ENCODE measurements at regions not wholly inside any gene's neighbourhood (a gene's known extent, or its start where the extent isn't known, plus 50 kb on each side); places are given as distances from the start of the nearest gene placed in this dataset.

DNA sequence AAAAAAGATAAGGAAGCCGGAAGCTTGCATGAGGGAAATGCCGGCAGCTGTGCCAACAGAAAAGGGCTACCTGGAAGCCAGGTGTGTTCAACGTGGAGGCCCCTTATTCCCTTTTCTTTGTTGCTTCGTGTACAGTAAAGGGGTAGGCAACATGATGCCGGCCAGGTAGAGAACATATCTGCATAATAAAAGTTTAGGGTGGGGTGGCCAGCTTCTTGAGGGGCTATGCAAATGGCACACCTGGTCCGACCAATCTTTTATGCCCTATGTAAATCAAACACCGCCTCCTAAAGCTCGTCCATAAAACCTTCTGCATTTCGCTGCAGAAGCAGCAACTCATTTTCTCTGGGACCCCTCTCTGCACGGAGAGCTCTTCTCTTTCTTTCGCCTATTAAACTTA, 911.6 kb downstream of the KCNJ2 start (continued):
- TF ChIP-seq ZNF396 (CRISPR knock-in tag; IDR thresholded peaks at IDR 0.05; ENCODE audit: borderline replicate concordance) = no peak
- TF ChIP-seq, protein P1, sequence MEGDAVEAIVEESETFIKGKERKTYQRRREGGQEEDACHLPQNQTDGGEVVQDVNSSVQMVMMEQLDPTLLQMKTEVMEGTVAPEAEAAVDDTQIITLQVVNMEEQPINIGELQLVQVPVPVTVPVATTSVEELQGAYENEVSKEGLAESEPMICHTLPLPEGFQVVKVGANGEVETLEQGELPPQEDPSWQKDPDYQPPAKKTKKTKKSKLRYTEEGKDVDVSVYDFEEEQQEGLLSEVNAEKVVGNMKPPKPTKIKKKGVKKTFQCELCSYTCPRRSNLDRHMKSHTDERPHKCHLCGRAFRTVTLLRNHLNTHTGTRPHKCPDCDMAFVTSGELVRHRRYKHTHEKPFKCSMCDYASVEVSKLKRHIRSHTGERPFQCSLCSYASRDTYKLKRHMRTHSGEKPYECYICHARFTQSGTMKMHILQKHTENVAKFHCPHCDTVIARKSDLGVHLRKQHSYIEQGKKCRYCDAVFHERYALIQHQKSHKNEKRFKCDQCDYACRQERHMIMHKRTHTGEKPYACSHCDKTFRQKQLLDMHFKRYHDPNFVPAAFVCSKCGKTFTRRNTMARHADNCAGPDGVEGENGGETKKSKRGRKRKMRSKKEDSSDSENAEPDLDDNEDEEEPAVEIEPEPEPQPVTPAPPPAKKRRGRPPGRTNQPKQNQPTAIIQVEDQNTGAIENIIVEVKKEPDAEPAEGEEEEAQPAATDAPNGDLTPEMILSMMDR (IDR thresholded peaks at IDR 0.05) = no peak

DNA sequence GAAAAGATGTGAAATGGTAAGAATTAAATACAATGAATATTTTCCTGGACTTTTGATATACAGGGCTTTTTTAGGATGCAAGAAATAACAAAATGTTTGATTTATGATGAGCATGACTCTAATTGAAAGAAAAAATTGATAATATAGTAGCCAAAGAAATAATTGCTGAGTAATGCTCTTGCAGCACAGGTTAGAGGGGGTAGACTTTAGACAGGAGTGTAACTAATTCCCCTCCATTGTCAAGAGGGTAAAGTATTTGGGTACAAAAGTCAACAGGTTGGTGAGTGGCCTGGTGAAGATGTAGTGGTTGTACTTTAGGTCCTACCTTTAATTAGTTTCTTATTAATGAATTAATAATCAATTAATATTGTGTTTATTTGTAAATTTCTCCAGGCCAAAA, 912.3 kb downstream of the KCNJ2 start:
- H3K27me3 Mint-ChIP-seq (ENCODE audit: low read depth) = peaks cover 3% of the 10 kb centered on the region; the same call in 1 of the 2 replicates
- ChIA-PET CTCF (interaction anchor here (0.9 to 1.4 kb wide), 4 partner anchors 312 to 443 kb away, joined by 3 to 10 read pairs (median 4); no protein-coding TSS in a partner anchor), POLR2A (interaction anchor here (0.6 kb wide), 1 partner anchor 530 kb away, joined by 4 read pairs; no protein-coding TSS in a partner anchor)
- peaks cover 47% of the 10 kb centered on the region for H3K4me1 Mint-ChIP-seq
- TF ChIP-seq, protein P1 (IDR thresholded peaks at IDR 0.05) = no peak
- TF ChIP-seq NR2C2 (CRISPR knock-in tag; IDR thresholded peaks at IDR 0.05) (no peak), E2F4 (CRISPR knock-in tag; IDR thresholded peaks at IDR 0.05; ENCODE audit: borderline replicate concordance, low read depth) (no peak), NFE2L1 (CRISPR knock-in tag; IDR thresholded peaks at IDR 0.05) (no peak), FOXK1 (CRISPR knock-in tag; IDR thresholded peaks at IDR 0.05) (no peak)
- H3K27ac Mint-ChIP-seq = peak overlapping the region; percentile 73; the same call in 1 of the 2 replicates
- H3K4me3 Mint-ChIP-seq = peak overlapping the region; percentile 66
- DNase-seq (ENCODE audit: low spot score) (no peak), ATAC-seq (no peak)
- H3K36me3 Mint-ChIP-seq = no peaks in the 10 kb centered on the region
- no peaks in the 10 kb centered on the region for H3K9me3 Mint-ChIP-seq

DNA sequence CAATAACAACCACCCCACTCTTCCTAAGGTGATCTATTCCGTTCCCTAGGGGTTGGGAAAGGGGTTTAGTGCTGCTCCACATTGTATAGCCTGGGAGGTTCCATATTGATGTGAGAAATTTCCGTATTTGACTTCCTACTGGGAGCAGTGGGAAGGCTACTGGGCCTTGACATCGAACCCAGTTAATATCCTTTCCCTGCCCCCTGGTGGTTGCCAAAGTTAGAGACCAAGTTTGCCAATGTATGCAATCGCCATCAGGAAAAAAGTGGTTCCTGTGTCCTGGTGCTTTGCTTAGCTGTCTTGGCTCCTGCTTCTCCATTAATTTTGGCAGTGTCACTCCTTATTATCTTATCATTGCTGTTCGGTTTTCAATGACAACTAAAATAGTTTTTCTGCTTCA, 914.9 kb downstream of the KCNJ2 start:
- no peaks in the 10 kb centered on the region for H3K9me3 Mint-ChIP-seq
- ChIA-PET POLR2A (interaction anchor here (0.6 kb wide), 1 partner anchor 343 kb away, joined by 3 read pairs; no protein-coding TSS in a partner anchor), CTCF (interaction anchor here (0.6 to 2.3 kb wide), 9 partner anchors 137 to 1455 kb away, joined by 3 to 32 read pairs (median 5); partner anchors contain the start of gene SOX9)
- DNase-seq (ENCODE audit: low spot score) (peak; percentile 72), ATAC-seq (peak; percentile 55)
- no peak overlapping the region for H3K27ac Mint-ChIP-seq
- TF ChIP-seq, protein P1 (IDR thresholded peaks at IDR 0.05) = peak; percentile 53
- TF ChIP-seq ZNF416 (CRISPR knock-in tag; IDR thresholded peaks at IDR 0.05) = no peak
- H3K27me3 Mint-ChIP-seq (ENCODE audit: low read depth) = peaks cover 2% of the 10 kb centered on the region; the same call in 1 of the 2 replicates
- peaks cover 43% of the 10 kb centered on the region for H3K4me1 Mint-ChIP-seq
- H3K36me3 Mint-ChIP-seq = no peaks in the 10 kb centered on the region
- no peak overlapping the region for H3K4me3 Mint-ChIP-seq

DNA sequence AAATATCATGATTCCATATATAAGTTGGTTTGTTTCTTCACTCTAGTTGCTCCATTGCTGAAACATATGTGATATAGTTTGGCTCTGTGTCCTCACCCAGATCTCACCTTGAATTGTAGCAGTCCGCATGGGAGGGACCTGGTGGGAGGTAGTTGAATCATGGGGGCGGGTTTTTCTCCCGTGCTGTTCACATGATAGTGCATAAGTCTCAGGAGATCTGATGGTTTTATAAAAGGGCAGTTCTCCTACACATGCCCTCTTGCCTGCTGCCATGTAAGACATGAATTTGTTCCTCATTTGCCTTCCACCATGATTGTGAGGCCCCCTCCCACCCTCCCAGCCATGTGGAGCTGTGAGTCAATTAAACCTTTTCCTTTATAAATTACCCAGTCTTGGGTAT, 915.5 kb downstream of the KCNJ2 start:
- ATAC-seq (no peak), DNase-seq (ENCODE audit: low spot score) (no peak)
- Mint-ChIP-seq H3K27ac (no peak overlapping the region), H3K4me3 (no peak overlapping the region), H3K4me1 (peaks cover 38% of the 10 kb centered on the region), H3K36me3 (no peaks in the 10 kb centered on the region), H3K27me3 (ENCODE audit: low read depth) (no peaks in the 10 kb centered on the region), H3K9me3 (no peaks in the 10 kb centered on the region)
- ChIA-PET POLR2A (no interaction called here), CTCF (interaction anchor here (0.6 to 2.3 kb wide), 14 partner anchors 25 to 1455 kb away, joined by 3 to 32 read pairs (median 4); partner anchors contain the start of genes KCNJ2 and SOX9)
- TF ChIP-seq CDX4 (CRISPR knock-in tag; IDR thresholded peaks at IDR 0.05; ENCODE audit: borderline replicate concordance) (no peak), NFYB (CRISPR knock-in tag; conservative IDR thresholded peaks at IDR 0.05; ENCODE audit: low read depth) (no peak), NR2C2 (CRISPR knock-in tag; IDR thresholded peaks at IDR 0.05) (no peak), ZNF232 (CRISPR knock-in tag; IDR thresholded peaks at IDR 0.05) (no peak), PRDM15 (CRISPR knock-in tag; IDR thresholded peaks at IDR 0.05) (no peak), SMAD4 (CRISPR knock-in tag; IDR thresholded peaks at IDR 0.05) (no peak), ATF2 (CRISPR knock-in tag; IDR thresholded peaks at IDR 0.05; ENCODE audit: borderline replicate concordance, low read depth) (no peak)
- TF ChIP-seq, protein P2, sequence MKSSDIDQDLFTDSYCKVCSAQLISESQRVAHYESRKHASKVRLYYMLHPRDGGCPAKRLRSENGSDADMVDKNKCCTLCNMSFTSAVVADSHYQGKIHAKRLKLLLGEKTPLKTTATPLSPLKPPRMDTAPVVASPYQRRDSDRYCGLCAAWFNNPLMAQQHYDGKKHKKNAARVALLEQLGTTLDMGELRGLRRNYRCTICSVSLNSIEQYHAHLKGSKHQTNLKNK (CRISPR knock-in tag; IDR thresholded peaks at IDR 0.05) = no peak
